Type B pancreatic cell (in vitro differentiated cells): ENCODE measurements at regions not wholly inside any gene's neighbourhood (a gene's known extent, or its start where the extent isn't known, plus 50 kb on each side); places are given as distances from the start of the nearest gene placed in this dataset.

Source experiments
- DNase-seq: peaks from one replicate; pipeline ENCODE4 v3.0.0; 2021; ENCODE audit warnings: mixed read lengths; ENCODE audit not compliant: unreplicated experiment; ENCODE audit errors: extremely low spot score
- H3K27ac Mint-ChIP-seq: 2 replicates; pipeline ENCODE4 v1.8.0; 2021; ENCODE audit warnings: mild to moderate bottlenecking, mixed read lengths
- H3K27me3 Mint-ChIP-seq: 2 replicates; pipeline ENCODE4 v1.8.0; 2021; ENCODE audit warnings: mixed read lengths
- H3K36me3 Mint-ChIP-seq: 2 replicates; pipeline ENCODE4 v1.8.0; 2021; ENCODE audit warnings: mixed read lengths
- H3K4me1 Mint-ChIP-seq: one replicate; pipeline ENCODE4 v1.8.0; 2021; ENCODE audit warnings: mixed read lengths; ENCODE audit not compliant: unreplicated experiment
- H3K4me3 Mint-ChIP-seq: 2 replicates; pipeline ENCODE4 v1.8.0; 2021; ENCODE audit warnings: mild to moderate bottlenecking, mixed read lengths
- H3K9me3 Mint-ChIP-seq: 2 replicates; pipeline ENCODE4 v1.8.0; 2021; ENCODE audit warnings: mixed read lengths
- TF ChIP-seq, protein P1 (sequence below): fragments of 200-600 bp; sonication (generic); conservative IDR thresholded peaks from 2 replicates; pipeline ENCODE4 v1.5.0; 2021; ENCODE audit warnings: antibody characterized with exemption, mild to moderate bottlenecking

DNA sequence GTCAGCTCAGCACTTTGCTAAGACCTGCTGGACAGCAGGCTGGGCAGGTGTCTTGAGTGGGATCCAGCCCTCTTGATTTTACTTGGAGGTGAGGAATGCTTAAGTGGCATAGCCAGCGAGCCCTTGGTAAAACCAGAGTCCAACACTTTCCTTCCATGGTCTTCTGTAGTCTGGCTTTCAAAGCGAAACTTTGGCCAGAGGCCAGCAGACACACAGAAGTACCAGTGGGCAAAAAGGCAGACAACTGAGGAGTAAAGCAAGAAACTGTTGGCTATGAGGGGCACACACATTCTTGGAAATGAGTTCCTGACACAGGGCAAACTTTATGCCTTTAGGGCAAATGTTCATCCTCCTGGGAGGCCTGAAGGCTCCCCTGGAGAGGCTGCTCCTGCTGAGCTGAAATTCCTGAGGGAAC, 281.0 kb upstream of the POU3F1 start:
- DNase-seq = no peak
- no peaks in the 10 kb centered on the region for H3K4me1 Mint-ChIP-seq
- H3K27ac Mint-ChIP-seq = no peak overlapping the region
- no peak overlapping the region for H3K4me3 Mint-ChIP-seq
- H3K9me3 Mint-ChIP-seq = peaks cover 6% of the 10 kb centered on the region
- TF ChIP-seq, protein P1, sequence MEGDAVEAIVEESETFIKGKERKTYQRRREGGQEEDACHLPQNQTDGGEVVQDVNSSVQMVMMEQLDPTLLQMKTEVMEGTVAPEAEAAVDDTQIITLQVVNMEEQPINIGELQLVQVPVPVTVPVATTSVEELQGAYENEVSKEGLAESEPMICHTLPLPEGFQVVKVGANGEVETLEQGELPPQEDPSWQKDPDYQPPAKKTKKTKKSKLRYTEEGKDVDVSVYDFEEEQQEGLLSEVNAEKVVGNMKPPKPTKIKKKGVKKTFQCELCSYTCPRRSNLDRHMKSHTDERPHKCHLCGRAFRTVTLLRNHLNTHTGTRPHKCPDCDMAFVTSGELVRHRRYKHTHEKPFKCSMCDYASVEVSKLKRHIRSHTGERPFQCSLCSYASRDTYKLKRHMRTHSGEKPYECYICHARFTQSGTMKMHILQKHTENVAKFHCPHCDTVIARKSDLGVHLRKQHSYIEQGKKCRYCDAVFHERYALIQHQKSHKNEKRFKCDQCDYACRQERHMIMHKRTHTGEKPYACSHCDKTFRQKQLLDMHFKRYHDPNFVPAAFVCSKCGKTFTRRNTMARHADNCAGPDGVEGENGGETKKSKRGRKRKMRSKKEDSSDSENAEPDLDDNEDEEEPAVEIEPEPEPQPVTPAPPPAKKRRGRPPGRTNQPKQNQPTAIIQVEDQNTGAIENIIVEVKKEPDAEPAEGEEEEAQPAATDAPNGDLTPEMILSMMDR = no peak
- peaks cover 33% of the 10 kb centered on the region for H3K27me3 Mint-ChIP-seq
- H3K36me3 Mint-ChIP-seq = no peaks in the 10 kb centered on the region

DNA sequence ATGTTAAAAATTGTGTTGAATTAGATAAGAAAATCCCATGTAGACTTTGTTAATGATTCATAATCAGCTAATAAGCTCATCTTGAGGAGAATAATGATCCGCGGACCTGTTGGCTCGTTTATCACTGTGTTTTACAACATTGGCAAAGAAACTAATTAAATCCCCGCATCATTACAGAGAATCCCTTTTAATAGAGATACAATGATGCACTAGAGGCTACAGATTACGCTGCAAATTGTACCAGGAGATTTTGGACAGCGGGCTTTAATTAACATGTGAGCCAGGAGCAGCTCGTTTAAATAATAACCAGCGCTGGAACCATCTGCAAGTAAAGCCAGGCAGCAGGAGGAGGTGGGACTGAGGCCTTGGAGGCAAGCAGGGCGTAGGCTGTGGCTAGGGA, 280.3 kb upstream of the POU3F1 start:
- H3K4me1 Mint-ChIP-seq = no peaks in the 10 kb centered on the region

DNA sequence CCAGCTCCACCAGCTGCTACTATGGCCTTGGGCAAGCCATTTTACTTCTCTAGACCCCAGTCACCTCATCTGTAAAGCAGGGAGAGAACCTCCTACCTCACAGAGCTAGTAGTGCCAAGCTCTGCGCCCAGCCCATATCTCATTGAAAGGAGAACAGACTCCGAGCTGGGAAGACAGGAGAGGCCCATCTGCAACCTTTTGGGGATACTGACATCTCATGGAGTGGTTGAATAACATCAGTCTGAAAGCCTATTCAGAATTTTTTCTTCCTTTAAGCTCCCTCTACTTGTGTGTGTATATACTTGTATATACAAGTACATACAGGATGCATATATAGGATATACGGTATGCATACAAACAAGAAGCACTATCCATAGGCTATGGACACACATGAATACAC, 279.5 kb upstream of the POU3F1 start:
- H3K36me3 Mint-ChIP-seq = no peaks in the 10 kb centered on the region
- TF ChIP-seq, protein P1 = no peak
- no peak overlapping the region for H3K4me3 Mint-ChIP-seq
- peaks cover 6% of the 10 kb centered on the region for H3K9me3 Mint-ChIP-seq
- DNase-seq = no peak
- H3K4me1 Mint-ChIP-seq = no peaks in the 10 kb centered on the region
- H3K27ac Mint-ChIP-seq = no peak overlapping the region
- H3K27me3 Mint-ChIP-seq = peaks cover 36% of the 10 kb centered on the region

More for the DNA sequence above, 280.3 kb upstream of the POU3F1 start:
- Mint-ChIP-seq H3K36me3 (no peaks in the 10 kb centered on the region), H3K27ac (no peak overlapping the region), H3K9me3 (peaks cover 6% of the 10 kb centered on the region), H3K27me3 (peaks cover 34% of the 10 kb centered on the region), H3K4me3 (no peak overlapping the region)
- TF ChIP-seq, protein P1 = no peak
- DNase-seq = no peak

DNA sequence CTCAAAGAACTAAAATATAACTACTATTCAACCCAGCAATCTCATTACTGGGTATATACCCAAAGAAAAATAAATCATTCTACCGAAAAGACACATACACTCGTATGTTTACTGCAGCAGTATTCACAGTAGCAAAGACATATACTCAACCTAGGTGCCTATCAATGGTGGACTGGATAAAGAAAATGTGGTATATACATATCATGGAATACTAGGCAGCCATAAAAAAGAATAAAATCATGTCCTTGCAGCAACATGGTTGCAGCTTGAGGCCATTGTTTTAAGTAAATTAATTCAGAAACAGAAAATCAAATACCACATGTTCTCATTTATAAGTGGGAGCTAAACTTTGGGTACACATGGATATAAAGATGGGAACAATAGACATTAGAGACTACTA, 266.2 kb upstream of the POU3F1 start:
- Mint-ChIP-seq H3K27me3 (peaks cover 13% of the 10 kb centered on the region), H3K36me3 (no peaks in the 10 kb centered on the region), H3K27ac (no peak overlapping the region), H3K4me3 (no peak overlapping the region), H3K9me3 (peaks cover 4% of the 10 kb centered on the region), H3K4me1 (no peaks in the 10 kb centered on the region)
- TF ChIP-seq, protein P1 = no peak
- no peak for DNase-seq

DNA sequence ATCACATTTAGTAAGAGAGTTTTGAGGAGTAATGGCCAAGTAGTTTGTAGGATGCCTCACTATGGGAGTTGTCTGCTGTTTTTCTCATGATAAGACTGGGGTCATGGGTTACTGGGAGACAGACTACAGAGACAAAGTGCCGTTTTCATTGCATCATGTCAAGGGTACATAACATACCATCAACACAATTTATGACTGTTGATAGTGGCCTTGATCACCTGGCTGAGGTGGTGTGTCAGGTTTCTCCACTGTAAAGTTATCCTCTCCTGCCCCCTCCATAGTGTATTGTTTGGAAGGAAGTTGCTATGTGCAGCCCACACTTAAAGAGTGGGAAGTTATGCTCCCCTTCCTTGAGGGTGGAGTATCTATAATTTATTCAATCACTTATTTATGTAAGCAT, 263.5 kb upstream of the POU3F1 start:
- DNase-seq = no peak

More for the DNA sequence above, 263.5 kb upstream of the POU3F1 start:
- H3K9me3 Mint-ChIP-seq = peaks cover 4% of the 10 kb centered on the region
- H3K4me1 Mint-ChIP-seq = no peaks in the 10 kb centered on the region
- H3K27ac Mint-ChIP-seq = no peak overlapping the region
- TF ChIP-seq, protein P1 = no peak
- no peaks in the 10 kb centered on the region for H3K36me3 Mint-ChIP-seq
- peaks cover 8% of the 10 kb centered on the region for H3K27me3 Mint-ChIP-seq
- H3K4me3 Mint-ChIP-seq = no peak overlapping the region
